Ovary (tissue), 3 donors: ENCODE measurements at regions not wholly inside any gene's neighbourhood (a gene's known extent, or its start where the extent isn't known, plus 50 kb on each side); places are given as distances from the start of the nearest gene placed in this dataset.

Source experiments
- POLR2A ChIP-seq: fragments of 450-650 bp; IDR thresholded peaks from one replicate; pipeline ENCODE4 v1.6.1; 2017; ENCODE audit warnings: antibody characterized with exemption, mild to moderate bottlenecking, moderate library complexity
- TF ChIP-seq, protein P1 (sequence below), 3 donors: fragments of 450-650 bp in 2 of 3; fragments of 200-600 bp in 1 of 3; IDR thresholded peaks; one replicate each; pipeline versions ENCODE4 v1.5.1 to v1.8.0; 2016 to 2022; ENCODE audit warnings: antibody characterized with exemption in 3 of 3, mild to moderate bottlenecking in 1 of 3
- donor health status: DM: no; HTN: no; CAD: no.

DNA sequence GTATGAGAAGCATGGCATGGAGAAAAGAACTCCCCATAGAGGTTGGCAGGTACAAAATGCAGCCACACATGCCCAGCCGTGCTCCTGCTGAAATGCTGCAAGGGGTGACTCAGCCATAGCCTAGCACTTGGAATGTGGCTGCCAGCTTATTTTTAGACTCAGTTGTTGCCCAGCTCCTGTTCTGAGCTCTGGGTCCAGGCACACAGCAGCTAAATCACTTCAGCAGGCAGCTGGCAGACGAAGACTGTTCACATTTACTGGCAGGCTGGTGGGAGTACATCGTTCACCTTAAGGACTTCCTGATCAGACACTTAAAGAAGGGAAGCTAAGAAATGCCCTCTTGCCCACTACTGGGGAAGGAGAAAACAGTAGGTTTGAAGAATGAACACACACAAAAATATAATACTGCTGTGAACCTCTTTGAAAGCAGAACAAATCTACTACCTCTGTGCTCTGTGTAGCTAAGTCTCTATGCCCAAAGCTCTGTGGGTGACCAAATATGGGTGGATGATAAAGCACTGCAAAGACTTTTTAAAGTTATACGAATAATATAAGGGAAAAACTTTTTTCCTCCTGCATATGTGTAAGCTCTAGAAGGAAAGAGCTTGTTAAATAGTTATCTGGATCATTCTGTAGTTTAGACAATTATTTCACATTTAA, 146.1 kb downstream of the LNPK start:
- TF ChIP-seq, protein P1, sequence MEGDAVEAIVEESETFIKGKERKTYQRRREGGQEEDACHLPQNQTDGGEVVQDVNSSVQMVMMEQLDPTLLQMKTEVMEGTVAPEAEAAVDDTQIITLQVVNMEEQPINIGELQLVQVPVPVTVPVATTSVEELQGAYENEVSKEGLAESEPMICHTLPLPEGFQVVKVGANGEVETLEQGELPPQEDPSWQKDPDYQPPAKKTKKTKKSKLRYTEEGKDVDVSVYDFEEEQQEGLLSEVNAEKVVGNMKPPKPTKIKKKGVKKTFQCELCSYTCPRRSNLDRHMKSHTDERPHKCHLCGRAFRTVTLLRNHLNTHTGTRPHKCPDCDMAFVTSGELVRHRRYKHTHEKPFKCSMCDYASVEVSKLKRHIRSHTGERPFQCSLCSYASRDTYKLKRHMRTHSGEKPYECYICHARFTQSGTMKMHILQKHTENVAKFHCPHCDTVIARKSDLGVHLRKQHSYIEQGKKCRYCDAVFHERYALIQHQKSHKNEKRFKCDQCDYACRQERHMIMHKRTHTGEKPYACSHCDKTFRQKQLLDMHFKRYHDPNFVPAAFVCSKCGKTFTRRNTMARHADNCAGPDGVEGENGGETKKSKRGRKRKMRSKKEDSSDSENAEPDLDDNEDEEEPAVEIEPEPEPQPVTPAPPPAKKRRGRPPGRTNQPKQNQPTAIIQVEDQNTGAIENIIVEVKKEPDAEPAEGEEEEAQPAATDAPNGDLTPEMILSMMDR (IDR thresholded peaks at IDR 0.05): no peak
- no peak for TF ChIP-seq POLR2A
